GM10266 (cell line): ENCODE measurements at regions not wholly inside any gene's neighbourhood (a gene's known extent, or its start where the extent isn't known, plus 50 kb on each side); places are given as distances from the start of the nearest gene placed in this dataset.

ENCODE experiments used
- DNase-seq: peaks from one replicate; pipeline ENCODE4 v3.0.0; 2012; ENCODE audit errors: extremely low spot score
- CTCF ChIP-seq: IDR thresholded peaks from 2 replicates; pipeline ENCODE4 v1.5.1; 2012; ENCODE audit warnings: mild to moderate bottlenecking, low read depth; ENCODE audit not compliant: control insufficient read depth, insufficient read depth; ENCODE audit errors: missing control alignments

GRCh38 chr2:138187221-138187620, 222.9 kb downstream of the HNMT start:
- DNase-seq: no peak
- no peak for TF ChIP-seq CTCF

- TF ChIP-seq CTCF: no peak
These were observed 226.7 kb downstream of the HNMT start for GRCh38 chr2:138190999-138191398.

GRCh38 chr2:138193416-138194213, 229.3 kb downstream of the HNMT start:
- no peak for DNase-seq
- TF ChIP-seq CTCF: no peak

More at GRCh38 chr2:138190999-138191398, 226.7 kb downstream of the HNMT start:
- no peak for DNase-seq

- DNase-seq: no peak
These were observed 237.0 kb downstream of the HNMT start for GRCh38 chr2:138201286-138201685.

GRCh38 chr2:138202762-138203161, 238.5 kb downstream of the HNMT start:
- no peak for DNase-seq
- no peak for TF ChIP-seq CTCF

More at GRCh38 chr2:138201286-138201685, 237.0 kb downstream of the HNMT start:
- TF ChIP-seq CTCF: no peak

GRCh38 chr2:138205281-138205680, 241.0 kb downstream of the HNMT start:
- TF ChIP-seq CTCF: no peak
- DNase-seq: no peak
